Mesothelial cell of epicardium (in vitro differentiated cells): ENCODE measurements at regions not wholly inside any gene's neighbourhood (a gene's known extent, or its start where the extent isn't known, plus 50 kb on each side); places are given as distances from the start of the nearest gene placed in this dataset.

ENCODE experiments used
- DNase-seq, 2 experiments: peaks; one replicate each; pipeline ENCODE4 v3.0.0; 2021; ENCODE audit warnings: low spot score in 2 of 2; ENCODE audit not compliant: unreplicated experiment in 2 of 2
- H3K27ac Mint-ChIP-seq: 2 replicates; pipeline ENCODE4 v1.8.0; 2021; ENCODE audit warnings: mixed read lengths
- H3K27me3 Mint-ChIP-seq: 2 replicates; pipeline ENCODE4 v1.8.0; 2021; ENCODE audit warnings: low read depth, mixed read lengths
- H3K36me3 Mint-ChIP-seq: 2 replicates; pipeline ENCODE4 v1.8.0; 2021; ENCODE audit warnings: mixed read lengths
- H3K4me1 Mint-ChIP-seq: 2 replicates; pipeline ENCODE4 v1.8.0; 2021; ENCODE audit warnings: mixed read lengths
- H3K4me3 Mint-ChIP-seq: 2 replicates; pipeline ENCODE4 v1.8.0; 2021; ENCODE audit warnings: mild to moderate bottlenecking, moderate library complexity, mixed read lengths
- H3K9me3 Mint-ChIP-seq: 2 replicates; pipeline ENCODE4 v1.8.0; 2021; ENCODE audit warnings: mixed read lengths
- TF ChIP-seq, protein P1 (sequence below): fragments of 200-600 bp; sonication (generic); IDR thresholded peaks from one replicate; pipeline ENCODE4 v1.5.0; 2021; ENCODE audit warnings: antibody characterized with exemption; ENCODE audit not compliant: unreplicated experiment

DNA sequence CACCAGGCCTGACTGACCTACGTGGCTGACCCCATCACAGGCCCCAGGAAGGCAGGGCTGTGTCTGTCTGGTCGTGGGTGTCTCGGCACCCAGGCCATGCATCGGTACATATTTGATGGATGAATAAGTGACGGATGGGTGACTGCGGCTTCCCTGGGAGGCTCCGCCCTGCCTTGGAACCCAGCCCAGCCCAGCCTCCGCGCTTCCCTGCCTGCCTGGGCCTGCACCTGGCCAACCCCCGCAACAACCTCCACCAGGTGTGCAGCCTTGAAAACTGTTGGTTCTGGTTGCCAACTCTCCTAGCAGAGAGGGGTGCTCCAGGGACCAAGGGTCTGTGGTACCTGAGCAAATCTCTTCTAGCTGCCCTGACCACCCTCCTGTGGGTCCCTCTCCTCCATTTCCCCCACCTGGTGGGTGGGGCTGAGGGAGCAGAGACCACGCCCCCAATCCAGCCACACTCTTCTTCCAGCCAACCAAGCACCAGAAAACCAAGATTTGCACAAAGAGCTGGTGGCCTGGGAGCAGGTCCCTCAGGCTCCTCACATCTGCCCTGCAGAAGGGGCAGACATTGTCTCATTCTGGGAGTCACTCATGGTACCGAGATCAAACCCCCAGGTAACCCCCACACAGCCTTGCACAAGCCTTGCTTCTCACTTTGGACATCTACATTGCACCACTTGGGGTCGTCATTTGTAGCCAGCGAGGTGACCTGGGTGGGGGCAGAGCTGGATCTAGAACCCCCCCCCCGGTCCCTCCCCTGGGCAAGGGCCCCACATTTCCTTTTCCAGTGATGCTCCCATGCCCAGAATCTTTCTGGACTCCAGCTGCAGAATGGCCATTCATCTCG, 100.6 kb upstream of the IER5L start:
- TF ChIP-seq, protein P1, sequence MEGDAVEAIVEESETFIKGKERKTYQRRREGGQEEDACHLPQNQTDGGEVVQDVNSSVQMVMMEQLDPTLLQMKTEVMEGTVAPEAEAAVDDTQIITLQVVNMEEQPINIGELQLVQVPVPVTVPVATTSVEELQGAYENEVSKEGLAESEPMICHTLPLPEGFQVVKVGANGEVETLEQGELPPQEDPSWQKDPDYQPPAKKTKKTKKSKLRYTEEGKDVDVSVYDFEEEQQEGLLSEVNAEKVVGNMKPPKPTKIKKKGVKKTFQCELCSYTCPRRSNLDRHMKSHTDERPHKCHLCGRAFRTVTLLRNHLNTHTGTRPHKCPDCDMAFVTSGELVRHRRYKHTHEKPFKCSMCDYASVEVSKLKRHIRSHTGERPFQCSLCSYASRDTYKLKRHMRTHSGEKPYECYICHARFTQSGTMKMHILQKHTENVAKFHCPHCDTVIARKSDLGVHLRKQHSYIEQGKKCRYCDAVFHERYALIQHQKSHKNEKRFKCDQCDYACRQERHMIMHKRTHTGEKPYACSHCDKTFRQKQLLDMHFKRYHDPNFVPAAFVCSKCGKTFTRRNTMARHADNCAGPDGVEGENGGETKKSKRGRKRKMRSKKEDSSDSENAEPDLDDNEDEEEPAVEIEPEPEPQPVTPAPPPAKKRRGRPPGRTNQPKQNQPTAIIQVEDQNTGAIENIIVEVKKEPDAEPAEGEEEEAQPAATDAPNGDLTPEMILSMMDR = no peak
- Mint-ChIP-seq H3K27me3 (no peaks in the 10 kb centered on the region), H3K36me3 (no peaks in the 10 kb centered on the region), H3K27ac (peak overlapping the region; percentile 81), H3K4me1 (peaks cover 43% of the 10 kb centered on the region), H3K9me3 (no peaks in the 10 kb centered on the region), H3K4me3 (peak overlapping the region; percentile 36)
- DNase-seq = peak; percentile 42 to 77

DNA sequence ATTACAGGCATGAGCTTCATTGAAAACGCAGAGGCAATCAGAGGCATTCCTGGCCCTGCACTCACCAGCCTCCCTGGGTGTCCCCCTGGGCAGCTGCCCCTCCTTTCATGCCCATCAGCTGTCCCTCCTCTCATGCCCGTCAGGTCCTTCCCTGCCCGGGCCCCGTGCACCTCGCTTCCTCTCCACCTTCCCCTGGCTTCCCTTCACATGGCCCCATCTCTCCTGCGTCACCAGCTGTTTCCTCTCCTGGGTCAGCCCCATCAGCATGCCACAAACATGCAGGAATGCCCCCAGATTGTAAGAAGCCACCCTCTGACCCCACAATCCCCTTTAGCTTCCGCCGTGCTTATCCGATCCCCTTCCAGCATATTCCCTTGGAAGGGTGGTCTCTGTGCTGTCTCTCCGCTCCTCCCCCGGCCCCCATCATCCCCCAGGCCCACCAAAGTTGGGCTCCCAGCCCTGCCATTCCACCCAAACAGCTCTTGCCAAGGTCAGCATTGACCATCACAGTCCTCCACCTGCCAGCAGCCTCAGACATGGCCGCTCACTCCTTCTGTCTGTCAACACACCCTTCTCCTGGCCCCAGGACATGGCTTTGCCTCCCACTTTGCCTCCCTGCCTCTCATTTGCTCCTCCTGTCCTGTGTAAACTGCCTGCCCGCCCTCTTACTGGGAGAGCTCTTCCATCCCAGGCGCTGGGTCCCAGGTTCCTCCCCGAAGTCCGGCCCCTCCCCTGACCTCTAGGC, 98.6 kb upstream of the IER5L start:
- H3K27ac Mint-ChIP-seq = peak overlapping the region; percentile 81
- H3K4me3 Mint-ChIP-seq = peak overlapping the region; percentile 1
- no peaks in the 10 kb centered on the region for H3K36me3 Mint-ChIP-seq
- H3K9me3 Mint-ChIP-seq = no peaks in the 10 kb centered on the region
- DNase-seq = no peak
- TF ChIP-seq, protein P1 = no peak
- peaks cover 36% of the 10 kb centered on the region for H3K4me1 Mint-ChIP-seq
- H3K27me3 Mint-ChIP-seq = no peaks in the 10 kb centered on the region

DNA sequence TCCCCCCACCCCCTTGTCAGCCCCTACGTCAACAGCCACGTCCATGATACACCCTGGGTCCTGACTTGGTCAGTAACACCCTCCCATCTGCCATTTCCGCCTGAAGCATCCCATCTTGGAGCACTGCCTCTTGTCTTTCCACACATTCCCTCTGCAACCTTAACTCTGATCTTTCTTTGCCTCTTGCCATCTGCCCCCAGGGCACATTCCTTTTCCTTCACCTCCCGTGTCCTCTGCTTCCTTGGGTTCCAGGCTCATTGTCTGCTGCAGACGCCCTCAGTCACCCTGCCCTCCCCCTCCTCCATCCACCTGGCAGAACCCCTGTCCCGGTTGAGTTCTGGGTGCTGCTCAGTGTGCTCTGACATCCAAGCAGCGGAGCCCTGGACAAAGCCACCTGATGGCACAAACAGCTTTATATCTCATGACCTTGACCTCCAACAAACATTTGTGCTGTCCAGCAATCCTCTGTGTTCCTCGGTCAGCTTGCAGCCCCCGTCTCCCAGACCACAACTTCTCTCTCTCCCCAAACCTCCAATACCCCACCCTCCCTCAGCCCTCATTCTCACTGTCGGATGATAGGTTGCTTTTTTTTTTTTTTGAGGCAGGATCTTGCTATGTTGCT, 97.7 kb upstream of the IER5L start:
- Mint-ChIP-seq H3K27ac (no peak overlapping the region), H3K27me3 (no peaks in the 10 kb centered on the region), H3K4me1 (peaks cover 42% of the 10 kb centered on the region), H3K9me3 (no peaks in the 10 kb centered on the region), H3K36me3 (no peaks in the 10 kb centered on the region), H3K4me3 (no peak overlapping the region)
- TF ChIP-seq, protein P1 = no peak
- DNase-seq = no peak

DNA sequence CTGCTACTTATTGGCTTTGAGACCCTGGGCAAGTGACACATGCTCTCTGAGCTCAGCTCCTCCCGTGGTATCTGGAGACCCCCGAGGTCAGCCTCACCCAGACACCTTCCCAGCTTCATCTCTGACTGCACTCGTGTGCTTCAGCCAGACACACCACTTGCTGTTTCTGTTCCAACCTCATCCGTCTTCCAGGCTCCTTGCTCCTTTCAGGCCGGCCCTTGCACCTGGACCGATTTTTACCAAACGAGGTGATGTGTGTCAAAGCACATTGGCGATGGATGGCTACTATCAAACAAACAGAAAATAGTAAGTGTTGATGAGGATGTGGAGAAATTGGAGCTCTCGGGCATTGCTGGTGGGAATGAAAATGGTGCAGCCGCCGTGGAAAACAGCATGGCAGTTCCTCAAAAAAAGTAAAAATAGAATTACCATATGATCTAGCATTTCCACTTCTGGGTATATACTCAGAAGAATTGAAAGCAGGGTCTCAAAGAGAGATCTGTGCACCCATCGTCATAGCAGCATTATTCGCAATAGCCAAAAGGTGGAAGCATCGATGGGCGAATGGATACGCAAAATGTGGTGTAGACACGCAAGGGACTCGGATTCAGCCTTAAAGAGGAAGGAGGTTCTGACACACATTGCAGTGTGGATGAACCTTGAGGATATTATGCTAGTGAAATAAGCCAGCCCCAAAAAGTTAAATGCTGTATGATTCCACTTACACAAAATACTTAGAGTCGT, 96.1 kb upstream of the IER5L start:
- no peak overlapping the region for H3K27ac Mint-ChIP-seq
- no peaks in the 10 kb centered on the region for H3K36me3 Mint-ChIP-seq
- no peaks in the 10 kb centered on the region for H3K27me3 Mint-ChIP-seq
- H3K4me1 Mint-ChIP-seq = peaks cover 42% of the 10 kb centered on the region
- H3K9me3 Mint-ChIP-seq = no peaks in the 10 kb centered on the region
- no peak for DNase-seq
- H3K4me3 Mint-ChIP-seq = no peak overlapping the region
- TF ChIP-seq, protein P1 = no peak

DNA sequence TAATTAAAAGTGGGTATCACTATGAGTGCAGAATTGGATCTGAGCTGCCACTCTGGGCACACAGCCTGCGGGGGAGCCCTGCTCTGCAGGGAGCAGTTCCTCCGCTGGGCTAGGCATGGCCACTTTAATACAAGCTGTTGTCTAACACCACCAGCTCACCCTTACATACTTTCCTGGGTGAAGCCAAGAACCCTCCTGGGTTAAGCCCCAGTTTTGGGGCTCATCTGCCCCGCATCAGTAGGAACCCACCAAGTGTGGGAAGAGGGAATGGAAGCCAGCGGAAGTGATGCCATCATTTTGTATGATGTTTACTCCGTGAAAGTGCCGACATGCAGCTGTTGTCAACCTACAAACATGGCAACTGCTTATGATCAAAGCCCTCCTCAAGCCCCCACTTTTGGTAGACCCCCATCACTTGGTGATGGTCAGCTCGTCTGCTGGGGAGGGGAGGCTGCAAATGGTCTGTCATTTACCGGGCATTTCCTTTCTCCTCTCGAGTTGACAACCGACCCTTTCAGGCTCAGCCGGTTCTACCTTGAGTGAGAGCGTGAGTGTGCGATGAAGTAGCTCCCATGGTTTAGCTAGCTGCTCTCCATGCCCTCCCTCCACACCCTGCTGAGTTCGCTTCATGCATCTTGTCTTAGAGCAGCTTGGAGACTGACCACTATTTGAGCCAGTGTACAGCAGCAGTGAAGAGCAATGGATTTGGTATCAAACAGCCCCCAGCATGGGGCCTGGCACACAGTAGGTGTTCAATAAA, 95.3 kb upstream of the IER5L start:
- H3K4me1 Mint-ChIP-seq = peaks cover 37% of the 10 kb centered on the region
- TF ChIP-seq, protein P1 = no peak
- no peak overlapping the region for H3K27ac Mint-ChIP-seq
- H3K27me3 Mint-ChIP-seq = no peaks in the 10 kb centered on the region
- H3K4me3 Mint-ChIP-seq = no peak overlapping the region
- DNase-seq = no peak
- H3K36me3 Mint-ChIP-seq = no peaks in the 10 kb centered on the region
- no peaks in the 10 kb centered on the region for H3K9me3 Mint-ChIP-seq
